Activated naive CD4-positive, alpha-beta T cell (primary cell): ENCODE measurements at regions not wholly inside any gene's neighbourhood (a gene's known extent, or its start where the extent isn't known, plus 50 kb on each side); places are given as distances from the start of the nearest gene placed in this dataset.

ENCODE experiments used
- DNase-seq, 4 experiments: peaks; one replicate each; lab custom pipeline; 2025; lab: John Stamatoyannopoulos, UW

DNA sequence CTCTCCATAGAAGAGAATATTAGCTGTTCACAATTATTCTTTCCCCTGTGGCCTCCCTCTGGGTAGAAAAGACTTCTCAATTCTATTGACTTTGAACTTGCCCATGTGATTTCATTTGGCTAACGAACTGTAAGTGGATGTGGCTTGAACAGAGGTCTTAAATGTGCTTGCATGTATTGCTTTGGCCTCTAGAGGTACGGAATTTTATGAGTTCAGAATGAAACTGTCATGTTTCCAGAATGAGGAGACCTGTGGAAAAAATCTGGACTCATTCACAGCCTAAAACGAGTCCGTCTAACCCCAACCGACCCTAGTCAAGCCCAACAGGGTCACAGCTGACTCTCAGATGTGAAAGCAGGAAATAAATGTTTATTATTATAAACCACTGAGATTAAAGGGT, 596.7 kb upstream of the UBE2E2 start:
- DNase-seq = no peak

- no peak for DNase-seq
Observed at GRCh38 chr3:22606938-22607337, 596.2 kb upstream of the UBE2E2 start.

DNA sequence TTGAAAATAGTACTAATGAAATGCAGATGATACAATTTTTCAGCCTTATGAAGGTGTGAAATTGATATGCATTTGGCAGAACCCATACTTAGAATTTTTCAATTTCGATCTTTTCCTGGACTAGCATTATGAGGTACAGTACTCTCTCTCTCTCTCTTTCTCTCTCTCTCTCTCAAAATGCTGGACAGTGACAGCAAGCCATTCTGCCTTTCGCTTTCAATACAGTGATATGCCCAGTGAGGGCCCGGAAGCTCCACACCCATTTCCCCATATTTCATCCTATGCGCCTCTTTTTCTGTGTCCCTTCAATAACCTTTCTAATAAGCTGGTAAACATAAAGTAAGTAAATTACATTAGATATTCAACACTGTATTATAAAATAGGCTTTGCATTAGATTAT, 595.0 kb upstream of the UBE2E2 start:
- DNase-seq = no peak

DNA sequence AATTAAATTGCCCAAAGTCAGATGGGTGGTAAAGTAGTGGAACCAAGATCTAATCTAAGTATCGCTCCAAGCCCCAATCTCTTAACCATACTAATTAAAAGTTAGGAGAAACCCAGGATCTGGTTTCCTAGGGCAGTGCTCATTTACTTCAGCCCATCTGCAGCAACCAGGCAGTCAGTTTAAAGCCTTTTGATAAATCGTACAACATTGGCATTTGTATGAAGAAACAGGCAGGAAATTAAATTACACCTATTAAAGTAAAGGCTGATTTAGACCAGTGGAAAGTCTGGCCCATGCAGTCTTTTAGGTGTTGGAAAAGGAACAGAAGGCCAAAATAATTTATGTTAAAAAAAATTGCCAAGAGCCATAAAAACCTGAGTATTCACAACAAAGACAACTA, 594.4 kb upstream of the UBE2E2 start:
- no peak for DNase-seq

DNA sequence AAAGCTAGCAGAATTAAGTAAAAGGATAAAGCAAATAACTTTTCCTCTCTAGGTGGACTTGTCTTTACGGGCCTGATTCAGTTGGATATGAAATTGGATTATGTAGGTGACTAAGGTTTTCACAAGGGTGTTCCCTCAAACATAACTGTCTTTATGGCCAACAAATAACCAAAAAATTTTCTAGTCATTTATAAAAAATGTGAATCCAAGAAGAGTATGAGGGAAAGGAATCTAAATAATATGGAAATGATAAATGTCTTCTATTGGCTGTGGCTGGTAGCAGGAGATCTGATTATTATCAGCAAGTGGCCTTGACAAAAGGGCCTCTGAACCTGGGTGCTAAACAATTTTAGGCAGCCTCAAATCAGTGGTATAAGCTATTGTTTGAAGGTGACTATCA, 594.0 kb upstream of the UBE2E2 start:
- DNase-seq = no peak

DNA sequence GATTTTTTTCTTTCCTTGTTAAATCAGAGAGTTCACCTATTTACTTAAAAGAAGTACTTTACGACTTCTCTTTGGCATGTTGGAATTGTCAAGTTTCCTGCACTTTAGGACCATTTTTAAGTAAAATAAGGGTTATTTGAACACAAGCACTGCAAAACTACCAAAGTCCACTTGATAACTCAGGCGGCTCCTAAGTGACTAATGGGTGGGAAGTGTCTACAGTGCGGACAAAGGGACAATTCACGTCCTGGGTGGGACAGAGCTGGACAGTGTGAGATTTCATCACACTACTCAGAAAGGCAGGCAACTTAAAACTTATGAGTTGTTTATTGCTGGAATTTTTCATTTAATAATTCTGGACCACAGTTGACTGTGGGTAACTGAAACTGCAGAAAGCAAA, 590.2 kb upstream of the UBE2E2 start:
- DNase-seq = no peak

DNA sequence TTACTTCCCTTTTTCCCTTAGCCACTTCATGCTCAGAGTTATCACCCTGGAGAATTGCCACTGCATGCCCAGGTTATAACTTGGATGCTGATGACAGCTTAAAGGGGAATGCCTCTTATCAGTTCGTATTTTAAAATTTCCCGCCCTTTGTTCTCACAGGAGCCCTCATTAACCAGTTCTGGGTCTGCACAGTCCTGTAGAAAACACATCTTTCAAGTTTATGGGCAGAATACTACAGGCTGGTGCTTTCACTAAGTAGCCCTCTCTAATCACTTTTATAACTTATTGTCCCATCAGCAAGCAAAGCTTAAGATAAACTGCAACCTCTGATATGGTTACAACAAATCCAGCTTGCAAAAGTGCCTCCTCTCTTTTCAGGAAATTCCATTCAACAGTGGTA, 587.3 kb upstream of the UBE2E2 start:
- DNase-seq = no peak

DNA sequence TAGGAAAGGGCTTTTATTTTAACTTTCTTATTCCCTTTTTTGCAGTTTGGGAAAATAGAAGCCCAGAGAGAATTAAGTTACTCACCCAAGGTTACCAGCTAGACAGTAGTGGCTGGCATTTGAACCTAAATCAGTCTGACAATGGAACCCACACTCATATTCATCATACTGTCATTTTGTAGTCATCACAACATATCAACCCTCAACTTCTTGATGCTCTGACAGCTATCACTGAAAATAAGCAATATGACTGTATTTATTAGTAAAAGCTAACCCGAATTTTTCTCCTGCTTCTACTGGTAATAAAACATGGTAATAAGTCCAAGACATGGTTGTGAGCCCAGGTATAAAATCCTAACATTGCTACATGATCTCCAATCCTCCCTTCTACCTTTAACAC, 585.8 kb upstream of the UBE2E2 start:
- DNase-seq = no peak

DNA sequence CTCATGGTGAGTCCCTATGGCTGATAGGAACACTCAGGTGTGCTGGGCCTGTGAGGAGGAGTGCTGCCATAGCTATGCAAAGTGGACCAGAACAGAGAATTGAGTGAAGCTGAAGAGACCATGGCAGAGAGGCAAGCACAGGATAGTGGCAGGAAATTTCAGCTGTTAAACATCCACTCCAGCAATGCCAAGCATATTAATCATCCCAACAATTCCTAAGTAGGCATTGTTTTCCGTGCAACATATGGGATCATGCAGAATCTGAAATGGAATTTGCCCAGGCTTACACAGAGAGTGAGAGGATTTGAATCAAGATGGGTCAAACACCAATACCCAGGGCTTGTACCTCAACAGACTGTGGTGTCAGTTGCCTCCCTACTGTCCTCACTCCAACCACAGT, 582.6 kb upstream of the UBE2E2 start:
- no peak for DNase-seq

DNA sequence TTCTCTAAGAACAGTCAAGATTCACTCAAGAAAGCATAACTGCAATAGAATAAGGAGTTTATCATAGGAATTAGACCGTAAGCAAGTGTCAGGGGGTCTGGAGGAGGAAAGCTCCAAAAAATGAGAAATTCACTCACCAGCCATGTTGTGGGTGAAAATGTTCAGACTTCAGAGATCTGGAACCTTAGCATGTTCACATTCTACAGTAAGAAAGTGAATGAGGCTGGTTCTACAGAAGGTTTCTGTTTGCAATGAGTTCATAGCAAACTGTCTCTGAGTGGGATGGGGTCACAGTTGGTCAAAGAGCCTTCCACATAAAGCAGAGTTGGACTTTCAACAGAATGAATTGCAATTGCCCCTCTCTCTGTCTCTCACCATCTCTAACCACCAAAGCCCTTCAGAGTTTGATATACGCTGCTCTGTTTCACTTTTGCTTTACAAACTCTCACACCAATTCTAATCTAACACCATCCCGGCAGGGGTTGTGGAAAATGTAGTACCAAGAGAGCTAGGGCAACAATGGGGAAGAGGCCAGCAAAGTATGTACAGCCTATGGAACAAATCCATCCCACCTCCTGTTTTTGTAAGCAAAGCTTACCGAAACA, 581.8 kb upstream of the UBE2E2 start:
- no peak for DNase-seq

- no peak for DNase-seq
Observed at GRCh38 chr3:22627993-22628499, 575.1 kb upstream of the UBE2E2 start.

- no peak for DNase-seq
Observed at GRCh38 chr3:22632536-22632935, 570.6 kb upstream of the UBE2E2 start.

- no peak for DNase-seq
Observed at GRCh38 chr3:22634433-22634832, 568.7 kb upstream of the UBE2E2 start.

- no peak for DNase-seq
Observed at GRCh38 chr3:22659651-22660475, 543.3 kb upstream of the UBE2E2 start.

DNA sequence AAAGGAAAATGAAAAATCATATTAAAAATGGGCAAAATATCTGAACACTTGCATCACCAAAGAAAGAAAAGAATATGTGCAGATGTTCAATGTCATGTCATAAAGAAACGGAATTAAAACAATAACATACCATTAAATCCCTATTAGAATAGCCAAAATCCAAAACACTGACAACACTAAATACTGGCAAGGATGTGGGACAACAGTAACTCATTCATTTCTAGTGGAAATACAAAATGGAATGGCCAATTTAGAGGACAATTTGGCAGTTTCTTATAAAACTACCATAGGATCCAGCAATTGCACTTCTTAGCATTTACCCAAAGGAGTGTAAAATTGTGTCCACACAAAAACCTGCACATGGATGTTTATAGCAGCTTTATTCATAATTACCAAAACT, 542.5 kb upstream of the UBE2E2 start:
- no peak for DNase-seq

DNA sequence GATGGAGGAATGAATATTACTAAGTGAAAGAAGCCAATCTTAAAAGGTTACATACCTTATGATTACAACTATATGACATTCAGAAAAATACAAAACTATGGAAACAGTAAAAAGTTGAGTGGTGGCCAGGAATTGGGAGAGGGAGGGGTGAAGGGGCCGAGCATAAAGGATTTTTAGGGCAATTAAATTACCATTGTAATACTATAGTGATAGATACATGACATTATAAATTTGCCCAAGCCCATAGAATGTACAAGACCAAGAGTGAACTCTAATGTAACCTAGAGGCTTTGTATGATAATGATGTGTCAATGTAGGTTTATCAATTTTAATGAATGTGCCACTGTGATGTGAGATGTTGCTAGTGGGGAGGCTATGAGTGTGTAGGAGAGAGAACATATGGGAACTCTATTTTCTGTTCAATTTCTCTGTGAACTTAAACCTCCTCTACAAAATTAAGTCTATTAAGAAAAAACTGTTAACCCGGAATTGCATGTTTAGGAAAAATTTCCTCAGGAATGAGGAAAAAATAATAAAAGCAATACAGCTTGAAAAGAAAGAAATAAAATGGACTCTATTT, 541.9 kb upstream of the UBE2E2 start:
- no peak for DNase-seq

DNA sequence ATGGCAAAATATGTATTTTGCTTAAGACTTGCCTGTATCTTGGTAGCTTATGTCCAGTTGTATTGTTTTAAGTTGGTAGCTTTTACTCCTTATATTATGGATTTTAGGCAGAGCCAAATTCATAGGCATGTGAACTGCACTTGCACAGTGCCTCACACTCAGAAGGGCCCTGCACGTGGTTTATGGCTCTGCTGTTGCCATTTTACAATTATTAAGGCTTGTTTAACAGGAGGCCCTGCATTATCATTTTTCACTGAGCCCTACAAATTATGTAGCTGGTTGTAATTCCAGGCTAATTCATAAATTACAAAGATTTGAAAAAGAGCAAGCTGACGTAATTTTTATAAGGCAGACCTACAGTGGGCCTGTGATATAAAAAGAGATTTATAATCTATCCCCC, 537.6 kb upstream of the UBE2E2 start:
- no peak for DNase-seq

- DNase-seq = no peak
Observed at GRCh38 chr3:22666736-22667135, 536.4 kb upstream of the UBE2E2 start.

DNA sequence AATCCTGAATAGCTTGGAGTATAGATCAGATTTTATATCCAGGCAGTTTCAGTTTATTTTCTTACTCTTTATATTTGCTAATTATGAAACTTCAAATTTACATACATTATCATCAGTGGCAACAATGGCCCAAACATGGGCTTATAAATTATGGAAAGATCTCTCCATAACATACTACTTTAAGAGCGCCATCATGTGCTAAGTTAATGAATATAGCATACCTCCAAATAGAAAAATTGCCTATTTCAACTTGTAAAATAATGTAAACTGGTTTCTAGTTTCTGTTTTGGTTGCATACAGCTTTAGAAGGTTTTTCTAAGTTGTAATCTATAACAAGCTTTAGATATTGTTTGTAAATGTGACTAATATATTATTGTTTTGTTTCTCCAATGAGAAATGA, 531.3 kb upstream of the UBE2E2 start:
- no peak for DNase-seq

DNA sequence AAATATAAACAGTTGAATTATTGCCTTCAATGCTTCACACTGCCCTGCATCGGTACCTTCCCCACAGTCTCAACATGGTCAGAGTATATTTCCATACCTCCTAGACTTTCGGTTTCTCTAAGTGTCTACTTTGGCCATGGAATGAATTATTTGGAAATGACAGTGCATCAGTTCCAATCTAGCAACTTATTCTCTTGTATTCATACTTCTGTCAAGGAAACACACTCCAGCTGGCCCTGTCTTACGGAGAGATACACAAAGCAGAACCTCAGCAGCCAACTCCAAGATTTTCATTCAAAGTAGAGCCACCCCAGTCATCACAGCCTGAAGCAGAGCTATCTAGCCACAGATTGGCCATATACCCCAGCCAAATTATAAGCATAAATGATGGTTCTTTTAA, 518.4 kb upstream of the UBE2E2 start:
- DNase-seq = no peak

DNA sequence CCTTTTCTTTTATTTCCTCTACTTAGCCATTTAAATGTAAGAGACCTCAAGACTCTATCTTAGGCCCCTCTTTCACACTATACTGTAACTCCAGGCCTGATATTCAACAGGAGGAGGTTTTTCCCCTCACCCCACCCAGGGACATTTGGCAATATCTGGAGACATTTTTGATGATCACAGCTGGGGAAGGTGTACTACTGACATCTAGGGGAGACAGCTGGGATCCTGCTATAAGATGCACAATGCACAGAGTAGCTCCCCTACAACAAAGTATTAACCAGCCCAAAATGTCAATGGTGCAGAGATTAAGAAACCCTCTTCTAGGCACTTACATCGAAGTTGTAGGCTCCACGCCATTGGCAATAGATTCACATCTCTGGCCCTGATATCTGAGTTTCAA, 517.5 kb upstream of the UBE2E2 start:
- DNase-seq = no peak

DNA sequence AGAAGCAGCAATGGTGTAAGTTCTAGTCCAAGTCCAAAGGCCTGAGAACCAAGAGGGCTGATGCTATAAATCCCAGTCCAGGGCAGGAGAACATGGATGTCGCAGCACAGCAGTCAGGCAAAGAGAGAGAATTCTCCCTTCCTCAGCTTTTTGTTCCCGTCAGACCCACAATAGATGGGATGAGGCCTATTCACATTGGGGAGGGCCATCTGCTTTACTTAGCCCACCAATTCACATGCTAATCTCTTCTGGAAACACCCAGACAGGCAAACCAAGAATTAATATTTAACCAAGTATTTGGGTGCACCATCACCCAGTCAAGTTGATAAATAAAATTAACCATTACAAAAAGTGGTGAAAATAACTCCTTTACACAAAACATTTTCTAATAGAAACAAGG, 511.7 kb upstream of the UBE2E2 start:
- no peak for DNase-seq

DNA sequence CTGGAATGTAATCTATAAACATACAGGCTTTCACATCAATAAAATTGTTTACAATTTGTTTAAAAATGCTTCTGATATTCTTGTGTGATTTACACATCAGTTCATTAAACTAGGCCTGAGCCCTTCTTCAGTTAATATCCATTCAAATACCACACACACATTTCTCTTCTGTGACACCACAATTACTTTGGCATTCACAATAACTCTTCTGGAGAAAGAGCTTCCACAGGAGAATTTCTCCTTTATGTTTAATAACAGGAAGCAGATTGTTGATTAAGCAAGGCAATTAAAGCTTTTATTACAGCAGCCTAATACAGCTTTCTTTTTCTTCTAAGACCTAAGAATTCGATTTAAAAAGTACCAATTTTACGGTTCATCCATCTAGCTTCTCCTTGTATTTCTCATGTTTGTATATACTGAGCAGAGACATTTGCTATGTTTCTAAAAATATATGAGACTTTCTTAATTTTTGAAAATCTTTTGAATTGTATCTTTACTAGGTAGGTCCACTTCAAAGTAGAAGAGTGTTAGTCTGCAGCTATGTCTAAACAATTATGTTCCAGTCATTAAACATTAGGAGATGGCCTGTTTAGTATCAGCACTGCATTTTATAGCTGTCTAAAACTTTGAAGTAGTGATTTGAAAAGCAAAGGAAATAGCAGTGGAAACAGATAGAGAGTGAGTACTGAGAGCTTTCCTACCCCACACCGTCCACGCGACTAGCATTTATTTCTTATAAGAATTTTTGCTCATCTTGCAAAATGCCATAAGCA, 511.1 kb upstream of the UBE2E2 start:
- no peak for DNase-seq
